Body of pancreas (tissue), 4 donors: ENCODE measurements at regions not wholly inside any gene's neighbourhood (a gene's known extent, or its start where the extent isn't known, plus 50 kb on each side); places are given as distances from the start of the nearest gene placed in this dataset.

Experiments
- ATAC-seq: fragments of 150-250 bp; one replicate; pipeline ENCODE4 v1.9.1; 2016
- DNase-seq, 4 donors: peaks; one replicate each; pipeline ENCODE4 v3.0.0-alpha.2; 2019
- H3K27ac ChIP-seq, 4 donors: fragments of 200-600 bp; sonication (generic); 1 replicate in 3 of 4; 2 replicates in 1 of 4; pipeline versions ENCODE4 v1.5.1 to v1.6.1; 2016 to 2019; ENCODE audit warnings: mild to moderate bottlenecking in 1 of 4, mixed read lengths in 1 of 4, moderate library complexity in 1 of 4
- H3K27me3 ChIP-seq, 2 donors: fragments of 200-600 bp; sonication (generic); one replicate each; pipeline ENCODE4 v1.6.0; 2016; ENCODE audit warnings: mild to moderate bottlenecking in 1 of 2
- H3K36me3 ChIP-seq, 2 donors: fragments of 200-600 bp; sonication (generic); replicated peaks in 1 of 2; 2 replicates each; pipeline ENCODE4 v1.5.1; 2016; ENCODE audit warnings: low read depth in 2 of 2; ENCODE audit not compliant: insufficient read depth in 1 of 2
- H3K4me1 ChIP-seq: fragments of 200-600 bp; sonication (generic); one replicate; pipeline ENCODE4 v1.6.0; 2016
- H3K4me3 ChIP-seq, 2 donors: fragments of 200-600 bp; sonication (generic); 1 replicate in 1 of 2; 2 replicates in 1 of 2; pipeline ENCODE4 v1.5.1; 2016 to 2019
- H3K9me3 ChIP-seq, 3 donors: fragments of 200-600 bp; sonication (generic); 1 replicate in 2 of 3; 2 replicates in 1 of 3; pipeline ENCODE4 v1.5.1; 2016
- POLR2A ChIP-seq, 3 donors: fragments of 450-650 bp; IDR thresholded peaks; one replicate each; pipeline ENCODE4 v1.6.1; 2016; ENCODE audit warnings: antibody characterized with exemption in 3 of 3, mild to moderate bottlenecking in 2 of 3
- WGBS, 2 donors: methylation state at CpG; one replicate each; pipeline ENCODE4 v1.1.5; 2017; 5-methylcytosine and 5-hydroxymethylcytosine counted together
- intact Hi-C: fragments of 100-400 bp; cut with DNase I; formaldehyde crosslinking; loops from one replicate; pipeline ENCODE4 v1.15.1; 2023
- TF ChIP-seq, protein P1 (sequence below), 7 experiments: fragments of 450-650 bp in 4 of 7; fragments of 200-600 bp in 3 of 7; sonication (generic) in 3 of 7; IDR thresholded peaks; one replicate each; pipeline ENCODE4 v1.5.1; 2016 to 2019; ENCODE audit warnings: antibody characterized with exemption in 7 of 7

DNA sequence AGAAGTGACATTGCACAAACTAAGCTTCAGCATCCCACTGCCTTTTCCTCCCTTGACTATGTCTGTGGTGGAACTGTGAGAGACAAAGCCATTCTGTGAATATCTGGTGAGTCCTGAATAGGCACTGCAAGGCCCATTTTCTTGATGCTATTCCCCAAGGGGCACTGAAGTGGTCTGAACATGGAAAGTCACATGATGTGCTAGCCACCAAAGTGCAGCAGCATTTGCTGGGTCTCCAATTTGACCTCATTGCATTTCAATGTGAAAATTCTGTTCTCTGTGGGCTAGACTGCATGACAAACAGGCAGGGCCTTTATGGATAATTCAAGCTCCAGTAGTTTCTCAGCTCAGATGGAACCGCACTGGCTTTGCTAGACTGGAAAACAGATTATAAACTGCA lies 627.4 kb upstream of the BOD1L1 start:
- Histone ChIP-seq H3K4me1 (no peaks in the 10 kb centered on the region), H3K27me3 (no peaks in the 10 kb centered on the region), H3K4me3 (no peak overlapping the region), H3K27ac (no peak overlapping the region), H3K36me3 (no peaks in the 10 kb centered on the region), H3K9me3 (no peaks in the 10 kb centered on the region)
- 69 to 94% methylated on average over 1 of the region's 1 CpG for WGBS, 2 donors
- intact Hi-C loops, result no loop called here
- DNase-seq (no peak), ATAC-seq (no peak)
- TF ChIP-seq, protein P1, sequence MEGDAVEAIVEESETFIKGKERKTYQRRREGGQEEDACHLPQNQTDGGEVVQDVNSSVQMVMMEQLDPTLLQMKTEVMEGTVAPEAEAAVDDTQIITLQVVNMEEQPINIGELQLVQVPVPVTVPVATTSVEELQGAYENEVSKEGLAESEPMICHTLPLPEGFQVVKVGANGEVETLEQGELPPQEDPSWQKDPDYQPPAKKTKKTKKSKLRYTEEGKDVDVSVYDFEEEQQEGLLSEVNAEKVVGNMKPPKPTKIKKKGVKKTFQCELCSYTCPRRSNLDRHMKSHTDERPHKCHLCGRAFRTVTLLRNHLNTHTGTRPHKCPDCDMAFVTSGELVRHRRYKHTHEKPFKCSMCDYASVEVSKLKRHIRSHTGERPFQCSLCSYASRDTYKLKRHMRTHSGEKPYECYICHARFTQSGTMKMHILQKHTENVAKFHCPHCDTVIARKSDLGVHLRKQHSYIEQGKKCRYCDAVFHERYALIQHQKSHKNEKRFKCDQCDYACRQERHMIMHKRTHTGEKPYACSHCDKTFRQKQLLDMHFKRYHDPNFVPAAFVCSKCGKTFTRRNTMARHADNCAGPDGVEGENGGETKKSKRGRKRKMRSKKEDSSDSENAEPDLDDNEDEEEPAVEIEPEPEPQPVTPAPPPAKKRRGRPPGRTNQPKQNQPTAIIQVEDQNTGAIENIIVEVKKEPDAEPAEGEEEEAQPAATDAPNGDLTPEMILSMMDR (IDR thresholded peaks at IDR 0.05), result no peak
- TF ChIP-seq POLR2A (IDR thresholded peaks at IDR 0.05), result no peak

DNA sequence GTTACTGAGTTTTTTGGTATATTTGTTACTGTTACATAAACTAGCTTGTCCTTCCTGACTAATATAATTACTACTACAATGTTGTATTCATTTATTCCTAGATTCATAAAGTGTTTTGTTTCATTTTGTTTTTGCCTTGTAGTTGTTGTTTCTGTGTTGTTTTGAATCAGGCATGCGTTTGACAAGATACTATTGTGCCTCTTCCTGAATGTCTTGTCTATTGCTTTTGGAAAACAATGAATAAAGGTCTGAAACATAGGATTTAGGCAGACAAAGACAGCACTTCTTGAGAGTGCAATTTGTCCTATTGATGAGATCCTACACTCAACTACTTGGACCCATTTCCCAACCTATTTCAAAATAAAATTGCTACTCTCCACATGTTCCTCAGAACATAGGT lies 630.4 kb upstream of the BOD1L1 start:
- intact Hi-C loops, result no loop called here
- TF ChIP-seq POLR2A (IDR thresholded peaks at IDR 0.05), result no peak
- TF ChIP-seq, protein P1 (IDR thresholded peaks at IDR 0.05), result no peak
- H3K9me3 ChIP-seq, result no peaks in the 10 kb centered on the region
- H3K4me1 ChIP-seq, result no peaks in the 10 kb centered on the region
- DNase-seq (no peak), ATAC-seq (no peak)
- no peaks in the 10 kb centered on the region for H3K27me3 ChIP-seq
- no peaks in the 10 kb centered on the region for H3K36me3 ChIP-seq
- no peak overlapping the region for H3K4me3 ChIP-seq
- H3K27ac ChIP-seq, result no peak overlapping the region
- WGBS, 2 donors, result 82 to 95% methylated on average over 1 of the region's 1 CpG

DNA sequence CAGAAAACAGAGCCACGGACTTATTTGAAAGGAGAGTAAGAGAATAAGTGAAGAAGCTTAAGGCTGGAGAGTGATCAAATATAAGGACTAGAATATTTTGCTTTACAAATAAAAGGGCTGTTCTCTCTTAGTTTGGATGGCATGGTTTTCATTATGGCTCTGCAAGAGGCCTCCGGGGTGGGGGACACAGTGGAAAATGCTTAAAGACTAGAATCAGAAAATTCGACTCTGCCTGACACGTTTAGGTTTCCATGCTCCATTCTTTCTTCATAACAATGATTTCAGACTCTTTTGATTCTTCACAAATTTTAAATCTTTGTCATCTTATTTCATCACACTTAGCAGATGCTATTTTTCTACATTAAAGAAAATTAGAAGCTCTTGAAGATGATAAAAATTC lies 632.4 kb upstream of the BOD1L1 start:
- TF ChIP-seq POLR2A (IDR thresholded peaks at IDR 0.05), result no peak
- TF ChIP-seq, protein P1 (IDR thresholded peaks at IDR 0.05), result no peak

DNA sequence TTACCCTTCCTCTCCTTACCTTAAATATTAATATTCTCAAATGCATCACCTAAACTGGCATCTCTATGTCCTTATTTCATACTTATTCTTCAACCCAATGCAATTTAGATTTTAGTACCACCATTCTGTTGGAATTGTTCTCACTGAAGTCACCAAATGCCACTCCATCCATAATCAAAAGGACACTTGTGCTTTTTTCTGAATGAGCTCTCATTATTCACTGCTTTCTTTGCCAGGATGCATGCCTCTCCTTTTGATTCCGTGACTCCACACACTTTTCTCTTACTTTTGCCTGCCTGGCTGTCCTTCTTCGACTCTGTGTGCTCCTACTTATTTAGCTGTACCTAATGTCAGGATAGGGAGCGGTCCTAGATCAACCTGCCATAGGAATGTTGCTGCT lies 633.1 kb upstream of the BOD1L1 start:
- Histone ChIP-seq H3K9me3 (no peaks in the 10 kb centered on the region), H3K27me3 (no peaks in the 10 kb centered on the region), H3K27ac (no peak overlapping the region), H3K4me1 (no peaks in the 10 kb centered on the region), H3K36me3 (no peaks in the 10 kb centered on the region), H3K4me3 (no peak overlapping the region)
- whole genome bisulfite sequencing, 2 donors, result 76 to 78% methylated on average over 3 of the region's 3 CpGs
- intact Hi-C loops, result no loop called here
- no peak for TF ChIP-seq POLR2A (IDR thresholded peaks at IDR 0.05)
- TF ChIP-seq, protein P1 (IDR thresholded peaks at IDR 0.05), result no peak
- ATAC-seq, result no peak
- no peak for DNase-seq

More for the DNA sequence above, 632.4 kb upstream of the BOD1L1 start:
- Histone ChIP-seq H3K9me3 (no peaks in the 10 kb centered on the region), H3K4me3 (no peak overlapping the region), H3K36me3 (no peaks in the 10 kb centered on the region), H3K27me3 (no peaks in the 10 kb centered on the region), H3K27ac (no peak overlapping the region), H3K4me1 (no peaks in the 10 kb centered on the region)
- DNase-seq (no peak), ATAC-seq (no peak)
- intact Hi-C loops, result no loop called here
- WGBS, 2 donors, result 74 to 83% methylated on average over 4 of the region's 4 CpGs

DNA sequence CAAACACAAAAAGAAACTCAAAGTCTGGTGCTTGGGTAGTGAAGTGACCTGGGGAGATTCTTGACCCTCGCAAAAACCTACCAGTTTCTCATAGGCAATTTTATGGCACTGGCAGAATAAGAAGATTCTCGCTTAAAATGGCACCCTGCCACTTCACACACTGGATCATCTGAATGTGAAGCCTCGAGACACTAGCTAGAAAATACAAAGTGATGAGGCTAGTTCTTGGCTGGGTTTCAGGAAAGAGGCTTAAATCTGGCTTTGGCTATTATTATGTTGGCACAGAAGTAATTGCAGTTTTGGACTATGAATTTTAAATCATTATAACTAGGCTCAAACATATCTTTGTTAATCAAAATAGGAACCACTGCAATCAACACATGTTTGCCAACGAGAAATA lies 634.7 kb upstream of the BOD1L1 start:
- ATAC-seq (no peak), DNase-seq (no peak)
- Histone ChIP-seq H3K27me3 (no peaks in the 10 kb centered on the region), H3K27ac (no peak overlapping the region), H3K4me3 (no peak overlapping the region), H3K4me1 (no peaks in the 10 kb centered on the region), H3K9me3 (no peaks in the 10 kb centered on the region), H3K36me3 (no peaks in the 10 kb centered on the region)
- intact Hi-C loops, result no loop called here
- WGBS, 2 donors, result 55 to 76% methylated on average over 4 of the region's 4 CpGs
- TF ChIP-seq POLR2A (IDR thresholded peaks at IDR 0.05), result no peak
- TF ChIP-seq, protein P1 (IDR thresholded peaks at IDR 0.05), result no peak
